ENCODE measurements at regions not wholly inside any gene's neighbourhood (a gene's known extent, or its start where the extent isn't known, plus 50 kb on each side); places are given as distances from the start of the nearest gene placed in this dataset.

DNA sequence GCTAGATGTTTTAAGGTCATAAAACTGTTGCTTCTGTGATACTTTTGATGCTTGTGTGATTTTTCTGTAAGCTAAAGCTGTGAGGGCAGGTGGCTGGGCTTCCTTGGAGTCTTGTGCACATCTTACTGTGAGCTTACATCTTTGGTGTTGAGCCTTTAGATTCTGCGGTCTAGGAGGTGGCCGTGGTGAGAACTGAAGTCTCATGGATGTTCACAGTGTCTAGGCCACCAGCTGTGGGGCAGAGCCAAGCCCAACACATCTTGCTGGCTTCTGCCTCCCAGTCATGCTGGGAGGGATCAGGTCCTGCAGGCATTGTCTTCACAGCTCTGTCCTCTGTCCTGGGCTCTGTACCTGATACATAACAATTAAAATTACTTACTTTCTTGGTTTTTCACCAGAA lies 219.7 kb upstream of the HS6ST1 start:
- TF ChIP-seq CTCF (IDR thresholded peaks at IDR 0.05; ENCODE audit: insufficient read depth, low read length) (no peak), REST (IDR thresholded peaks at IDR 0.05; ENCODE audit: insufficient replicate concordance, low read depth) (no peak), POLR2AphosphoS5 (IDR thresholded peaks at IDR 0.05; ENCODE audit: low read depth) (no peak)

Measured in HL-60 (cell line).